HEK293 (cell line): ENCODE measurements at regions not wholly inside any gene's neighbourhood (a gene's known extent, or its start where the extent isn't known, plus 50 kb on each side); places are given as distances from the start of the nearest gene placed in this dataset.

Source experiments
- CTCF ChIA-PET: fragments of 350-600 bp; formaldehyde crosslinking; extraction: SDS; loops from one replicate; lab custom pipeline; 2021; ENCODE audit warnings: antibody characterized with exemption; lab: Yijun Ruan, JAX
- POLR2A ChIA-PET: fragments of 300-600 bp; formaldehyde crosslinking; extraction: SDS; loops from one replicate; lab custom pipeline; 2020; ENCODE audit warnings: antibody characterized with exemption, inconsistent platforms; lab: Yijun Ruan, JAX
- H3K27ac ChIP-seq: fragments of 200-500 bp; sonication (Bioruptor generic); 2 replicates; pipeline ENCODE4 v1.5.1; 2014; ENCODE audit warnings: low read depth, low read length, control low read depth, inconsistent platforms; ENCODE audit errors: extremely low read depth
- H3K36me3 ChIP-seq, 2 experiments: fragments of 200-500 bp in 1 of 2; sonication (Bioruptor generic) in 1 of 2; 1 replicate in 1 of 2; 2 replicates in 1 of 2; pipeline ENCODE4 v1.5.1; 2014 to 2017; ENCODE audit warnings: inconsistent platforms in 2 of 2, low read length in 2 of 2; ENCODE audit not compliant: control insufficient read depth in 2 of 2, insufficient read depth in 1 of 2
- H3K4me1 ChIP-seq: fragments of 200-500 bp; sonication (Bioruptor generic); 2 replicates; pipeline ENCODE4 v1.5.1; 2014; ENCODE audit warnings: mild to moderate bottlenecking, low read length, inconsistent platforms; ENCODE audit not compliant: control insufficient read depth, insufficient read depth
- H3K4me3 ChIP-seq: 2 replicates; pipeline ENCODE4 v1.5.1; 2011; ENCODE audit warnings: low read depth, mild to moderate bottlenecking, control low read depth, low read length, moderate library complexity
- H3K9me3 ChIP-seq: fragments of 200-500 bp; sonication (Bioruptor generic); 2 replicates; pipeline ENCODE4 v1.5.1; 2014; ENCODE audit warnings: low read depth, low read length, inconsistent platforms; ENCODE audit not compliant: control insufficient read depth, insufficient read depth
- BCL11B ChIP-seq: fragments of 450-650 bp; formaldehyde crosslinking; IDR thresholded peaks from 2 replicates; pipeline ENCODE4 v1.5.1; 2016; ENCODE audit warnings: low read depth, missing biosample characterization, missing genetic modification characterization
- HOXC10 ChIP-seq: sonication (generic); formaldehyde crosslinking; IDR thresholded peaks from 2 replicates; pipeline ENCODE4 v1.8.1; 2023; ENCODE audit warnings: mild to moderate bottlenecking, missing genetic modification reagents
- HOXD13 ChIP-seq: sonication (generic); formaldehyde crosslinking; IDR thresholded peaks from 2 replicates; pipeline ENCODE4 v1.8.0; 2022; ENCODE audit warnings: missing genetic modification reagents, borderline replicate concordance
- IKZF3 ChIP-seq: fragments of 450-650 bp; IDR thresholded peaks from 2 replicates; pipeline ENCODE4 v1.5.0; 2018; ENCODE audit warnings: missing biosample characterization, mild to moderate bottlenecking, missing genetic modification characterization, moderate library complexity
- OVOL3 ChIP-seq: fragments of 450-650 bp; formaldehyde crosslinking; IDR thresholded peaks from 2 replicates; pipeline ENCODE4 v1.5.1; 2016; ENCODE audit warnings: missing biosample characterization, missing genetic modification characterization
- SP7 ChIP-seq: fragments of 450-650 bp; formaldehyde crosslinking; IDR thresholded peaks from 2 replicates; pipeline ENCODE4 v1.5.1; 2016; ENCODE audit warnings: missing biosample characterization, missing genetic modification characterization
- ZBTB10 ChIP-seq: fragments of 450-650 bp; formaldehyde crosslinking; IDR thresholded peaks from 2 replicates; pipeline ENCODE4 v1.5.1; 2016; ENCODE audit warnings: missing biosample characterization, missing genetic modification characterization
- ZBTB21 ChIP-seq: fragments of 450-650 bp; formaldehyde crosslinking; IDR thresholded peaks from 2 replicates; pipeline ENCODE4 v1.5.1; 2017; ENCODE audit warnings: missing biosample characterization, missing genetic modification characterization
- ZBTB8A ChIP-seq: fragments of 450-650 bp; formaldehyde crosslinking; IDR thresholded peaks from 2 replicates; pipeline ENCODE4 v1.5.1; 2016; ENCODE audit warnings: missing biosample characterization, missing genetic modification characterization
- ZNF157 ChIP-seq: fragments of 450-650 bp; formaldehyde crosslinking; IDR thresholded peaks from 2 replicates; pipeline ENCODE4 v1.5.1; 2016; ENCODE audit warnings: missing biosample characterization, missing genetic modification characterization
- ZNF274 ChIP-seq, 2 experiments: fragments of 200-500 bp in 1 of 2; fragments of 450-650 bp in 1 of 2; sonication (Bioruptor generic) in 1 of 2; formaldehyde crosslinking in 1 of 2; IDR thresholded peaks; 2 replicates each; pipeline versions ENCODE4 v1.5.1 to v1.6.1; 2014 to 2016; ENCODE audit warnings: borderline replicate concordance in 1 of 2, inconsistent platforms in 1 of 2, low read length in 1 of 2, missing biosample characterization in 1 of 2, missing genetic modification characterization in 1 of 2
- ZNF280C ChIP-seq: fragments of 450-650 bp; formaldehyde crosslinking; IDR thresholded peaks from 2 replicates; pipeline ENCODE4 v1.5.1; 2016; ENCODE audit warnings: missing biosample characterization, missing genetic modification characterization
- ZNF302 ChIP-seq: fragments of 450-650 bp; formaldehyde crosslinking; IDR thresholded peaks from 2 replicates; pipeline ENCODE4 v1.5.1; 2016; ENCODE audit warnings: missing biosample characterization, missing genetic modification characterization, low read depth
- ZNF324 ChIP-seq: fragments of 450-650 bp; formaldehyde crosslinking; IDR thresholded peaks from 2 replicates; pipeline ENCODE4 v1.5.1; 2016; ENCODE audit warnings: missing biosample characterization, missing genetic modification characterization
- ZNF423 ChIP-seq: fragments of 450-650 bp; formaldehyde crosslinking; IDR thresholded peaks from 2 replicates; pipeline ENCODE4 v1.5.1; 2016; ENCODE audit warnings: missing biosample characterization, missing genetic modification characterization
- ZNF501 ChIP-seq: fragments of 450-650 bp; formaldehyde crosslinking; IDR thresholded peaks from 2 replicates; pipeline ENCODE4 v1.5.1; 2016; ENCODE audit warnings: missing biosample characterization, missing genetic modification characterization
- ZNF548 ChIP-seq: fragments of 450-650 bp; formaldehyde crosslinking; IDR thresholded peaks from 2 replicates; pipeline ENCODE4 v1.5.1; 2016; ENCODE audit warnings: missing biosample characterization, missing genetic modification characterization
- ZNF571 ChIP-seq: fragments of 450-650 bp; formaldehyde crosslinking; IDR thresholded peaks from 2 replicates; pipeline ENCODE4 v1.5.0; 2017; ENCODE audit warnings: missing biosample characterization, missing genetic modification characterization
- ZNF660 ChIP-seq: fragments of 450-650 bp; IDR thresholded peaks from 2 replicates; pipeline ENCODE4 v1.5.1; 2018; ENCODE audit warnings: missing biosample characterization, mild to moderate bottlenecking, missing genetic modification characterization
- ZNF677 ChIP-seq: fragments of 450-650 bp; IDR thresholded peaks from 2 replicates; pipeline ENCODE4 v1.5.0; 2018; ENCODE audit warnings: missing biosample characterization, mild to moderate bottlenecking, missing genetic modification characterization, moderate library complexity
- ZNF76 ChIP-seq: fragments of 450-650 bp; formaldehyde crosslinking; IDR thresholded peaks from 2 replicates; pipeline ENCODE4; 2016; ENCODE audit warnings: low read depth, missing biosample characterization, missing genetic modification characterization, borderline replicate concordance
- ZNF843 ChIP-seq: fragments of 450-650 bp; formaldehyde crosslinking; IDR thresholded peaks from 2 replicates; pipeline ENCODE4 v1.5.1; 2016; ENCODE audit warnings: missing biosample characterization, missing genetic modification characterization
- TF ChIP-seq, protein P1 (sequence below): fragments of 450-650 bp; formaldehyde crosslinking; IDR thresholded peaks from 2 replicates; pipeline ENCODE4 v1.5.1; 2016; ENCODE audit warnings: missing biosample characterization, missing genetic modification characterization
- TF ChIP-seq, protein P2 (sequence below): fragments of 450-650 bp; formaldehyde crosslinking; IDR thresholded peaks from 2 replicates; pipeline ENCODE4 v1.5.1; 2016; ENCODE audit warnings: missing biosample characterization, missing genetic modification characterization
- TF ChIP-seq, protein P3 (sequence below): fragments of 450-650 bp; formaldehyde crosslinking; optimal IDR thresholded peaks from 2 replicates; pipeline ENCODE3; 2016; ENCODE audit warnings: missing biosample characterization, mild to moderate bottlenecking, missing genetic modification characterization

GRCh38 chr4:24006269-24006668 is 116.4 kb upstream of the PPARGC1A start:
- H3K9me3 ChIP-seq: no peaks in the 10 kb centered on the region
- no peak overlapping the region for H3K27ac ChIP-seq
- POLR2A ChIA-PET: no interaction called here

GRCh38 chr4:24003926-24004325 is 114.1 kb upstream of the PPARGC1A start:
- Histone ChIP-seq H3K4me1 (no peaks in the 10 kb centered on the region), H3K27ac (no peak overlapping the region), H3K4me3 (no peak overlapping the region), H3K9me3 (no peaks in the 10 kb centered on the region), H3K36me3 (no peaks in the 10 kb centered on the region)
- ChIA-PET CTCF (no interaction called here), POLR2A (no interaction called here)
- TF ChIP-seq ZBTB10 (tag by site-specific recombination) (no peak), ZNF157 (tag by site-specific recombination) (no peak), ZBTB21 (no peak), BCL11B (tag by site-specific recombination) (no peak), HOXD13 (CRISPR knock-in tag) (no peak), HOXC10 (no peak), ZNF324 (tag by site-specific recombination) (no peak), ZNF571 (no peak), ZNF274 (IDR thresholded peaks at IDR 0.05; ENCODE audit: low read length) (no peak), ZNF274 (tag by site-specific recombination; IDR thresholded peaks at IDR 0.05; ENCODE audit: borderline replicate concordance) (no peak)
- TF ChIP-seq, protein P1, sequence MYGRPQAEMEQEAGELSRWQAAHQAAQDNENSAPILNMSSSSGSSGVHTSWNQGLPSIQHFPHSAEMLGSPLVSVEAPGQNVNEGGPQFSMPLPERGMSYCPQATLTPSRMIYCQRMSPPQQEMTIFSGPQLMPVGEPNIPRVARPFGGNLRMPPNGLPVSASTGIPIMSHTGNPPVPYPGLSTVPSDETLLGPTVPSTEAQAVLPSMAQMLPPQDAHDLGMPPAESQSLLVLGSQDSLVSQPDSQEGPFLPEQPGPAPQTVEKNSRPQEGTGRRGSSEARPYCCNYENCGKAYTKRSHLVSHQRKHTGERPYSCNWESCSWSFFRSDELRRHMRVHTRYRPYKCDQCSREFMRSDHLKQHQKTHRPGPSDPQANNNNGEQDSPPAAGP (tag by site-specific recombination): no peak

More at GRCh38 chr4:24006269-24006668, 116.4 kb upstream of the PPARGC1A start:
- TF ChIP-seq ZNF501 (no peak), OVOL3 (tag by site-specific recombination) (no peak), ZNF76 (tag by site-specific recombination) (no peak), ZNF843 (tag by site-specific recombination) (no peak), ZNF280C (tag by site-specific recombination) (no peak), ZNF677 (tag by site-specific recombination) (no peak), ZNF548 (no peak), HOXC10 (no peak), ZNF660 (tag by site-specific recombination) (no peak), ZNF302 (no peak), SP7 (tag by site-specific recombination) (no peak), ZBTB8A (tag by site-specific recombination) (no peak), ZNF423 (tag by site-specific recombination) (no peak), IKZF3 (no peak)
- TF ChIP-seq, protein P2, sequence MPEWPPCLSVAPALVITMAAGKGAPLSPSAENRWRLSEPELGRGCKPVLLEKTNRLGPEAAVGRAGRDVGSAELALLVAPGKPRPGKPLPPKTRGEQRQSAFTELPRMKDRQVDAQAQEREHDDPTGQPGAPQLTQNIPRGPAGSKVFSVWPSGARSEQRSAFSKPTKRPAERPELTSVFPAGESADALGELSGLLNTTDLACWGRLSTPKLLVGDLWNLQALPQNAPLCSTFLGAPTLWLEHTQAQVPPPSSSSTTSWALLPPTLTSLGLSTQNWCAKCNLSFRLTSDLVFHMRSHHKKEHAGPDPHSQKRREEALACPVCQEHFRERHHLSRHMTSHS (tag by site-specific recombination): no peak
- TF ChIP-seq, protein P3, sequence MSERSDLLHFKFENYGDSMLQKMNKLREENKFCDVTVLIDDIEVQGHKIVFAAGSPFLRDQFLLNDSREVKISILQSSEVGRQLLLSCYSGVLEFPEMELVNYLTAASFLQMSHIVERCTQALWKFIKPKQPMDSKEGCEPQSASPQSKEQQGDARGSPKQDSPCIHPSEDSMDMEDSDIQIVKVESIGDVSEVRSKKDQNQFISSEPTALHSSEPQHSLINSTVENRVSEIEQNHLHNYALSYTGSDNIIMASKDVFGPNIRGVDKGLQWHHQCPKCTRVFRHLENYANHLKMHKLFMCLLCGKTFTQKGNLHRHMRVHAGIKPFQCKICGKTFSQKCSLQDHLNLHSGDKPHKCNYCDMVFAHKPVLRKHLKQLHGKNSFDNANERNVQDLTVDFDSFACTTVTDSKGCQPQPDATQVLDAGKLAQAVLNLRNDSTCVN: no peak
- TF ChIP-seq, all 188 proteins: peak for 0
- CTCF ChIA-PET: interaction anchor here (0.6 kb wide), 1 partner anchor 12 kb away, joined by 3 read pairs; no protein-coding TSS in a partner anchor
- H3K36me3 ChIP-seq: no peaks in the 10 kb centered on the region
- no peaks in the 10 kb centered on the region for H3K4me1 ChIP-seq
- H3K4me3 ChIP-seq: no peak overlapping the region
